HG03135 (cell line): ENCODE measurements at regions not wholly inside any gene's neighbourhood (a gene's known extent, or its start where the extent isn't known, plus 50 kb on each side); places are given as distances from the start of the nearest gene placed in this dataset.

Experiments used
- ATAC-seq: cut with Tn5 transposase; IDR thresholded peaks from one replicate; pipeline ENCODE4 v1.9.1; 2021; ENCODE audit warnings: mild to moderate bottlenecking, moderate library complexity; ENCODE audit not compliant: unreplicated experiment

- no peak for ATAC-seq
Measured at GRCh38 chr4:36709991-36710390, 428.6 kb downstream of the DTHD1 start.

GRCh38 chr4:36712013-36712412 is 430.6 kb downstream of the DTHD1 start:
- ATAC-seq: no peak

GRCh38 chr4:36716874-36717273 is 435.5 kb downstream of the DTHD1 start:
- ATAC-seq: no peak

DNA sequence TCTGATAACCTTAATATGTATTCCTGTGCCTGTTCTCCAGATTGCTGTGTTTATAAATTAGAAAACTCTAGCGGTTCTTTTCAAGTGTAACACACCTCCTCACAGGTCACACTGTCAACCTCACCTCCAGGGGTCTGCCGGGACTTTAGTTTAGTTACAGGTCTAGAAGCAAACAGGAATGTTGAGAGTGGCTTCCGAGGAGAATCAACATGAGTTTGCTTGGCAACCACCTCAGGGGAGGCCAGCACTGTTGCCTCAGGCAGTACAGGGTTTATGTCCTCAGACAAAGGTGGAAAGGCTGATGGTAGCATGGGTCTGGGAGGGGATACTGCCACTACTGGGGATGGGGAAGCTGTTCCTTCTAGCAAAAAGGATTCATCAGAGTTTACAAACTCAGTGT is 438.0 kb downstream of the DTHD1 start:
- ATAC-seq: no peak

DNA sequence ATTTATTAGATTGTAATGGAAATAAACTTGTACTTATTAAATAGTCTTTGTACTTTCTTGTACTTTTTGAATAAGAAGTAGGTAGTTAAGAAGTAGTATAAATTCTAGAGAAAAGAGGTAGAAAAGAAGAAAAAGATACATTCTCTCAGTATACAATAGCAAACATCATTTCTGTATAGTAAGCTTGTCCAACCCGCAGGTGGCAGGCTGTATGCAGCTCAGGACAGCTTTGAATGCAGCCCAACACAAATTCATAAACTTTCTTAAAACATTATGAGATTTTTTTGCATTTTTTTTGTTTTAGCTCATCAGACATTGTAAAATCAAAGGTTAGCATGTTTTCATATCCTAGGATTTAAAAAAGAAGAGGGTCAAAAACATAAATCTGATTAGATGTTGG is 441.6 kb downstream of the DTHD1 start:
- no peak for ATAC-seq

DNA sequence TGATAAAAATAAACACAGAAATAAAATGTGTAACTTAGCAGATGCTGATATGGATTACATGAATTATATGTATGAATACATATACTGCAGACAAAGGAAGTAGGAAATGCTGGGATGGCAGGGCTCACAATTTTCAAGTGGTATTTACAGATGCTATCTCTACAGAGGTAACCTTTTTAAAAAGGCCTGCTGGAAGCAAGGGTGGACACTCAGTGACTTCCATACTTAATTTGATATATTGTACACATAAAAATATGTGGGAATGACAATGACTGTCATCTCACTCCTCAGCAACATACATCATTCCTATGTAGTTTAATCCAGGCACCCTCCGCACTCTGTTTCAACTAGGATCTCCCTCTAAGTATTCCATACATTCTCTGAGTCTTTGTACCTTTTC is 452.9 kb downstream of the DTHD1 start:
- no peak for ATAC-seq

DNA sequence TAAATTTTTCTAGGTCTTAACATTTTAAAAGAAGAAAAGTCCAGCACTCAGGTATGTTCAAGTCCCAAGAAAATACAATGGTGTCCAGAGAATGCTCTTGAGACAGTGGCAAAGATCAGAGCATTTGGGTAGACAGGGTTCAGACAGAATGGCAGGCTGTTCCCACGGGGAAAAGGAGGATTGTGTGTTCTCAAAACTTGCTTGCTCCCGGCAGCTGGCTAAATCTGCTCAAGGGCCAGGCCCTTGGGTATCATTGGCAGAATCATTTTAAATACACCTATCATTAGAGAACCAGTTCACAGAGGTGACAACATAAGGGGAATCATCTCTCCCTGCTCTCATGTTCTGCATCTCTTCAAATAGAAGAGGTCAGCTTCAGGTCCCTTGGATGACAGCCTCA is 456.3 kb downstream of the DTHD1 start:
- no peak for ATAC-seq

DNA sequence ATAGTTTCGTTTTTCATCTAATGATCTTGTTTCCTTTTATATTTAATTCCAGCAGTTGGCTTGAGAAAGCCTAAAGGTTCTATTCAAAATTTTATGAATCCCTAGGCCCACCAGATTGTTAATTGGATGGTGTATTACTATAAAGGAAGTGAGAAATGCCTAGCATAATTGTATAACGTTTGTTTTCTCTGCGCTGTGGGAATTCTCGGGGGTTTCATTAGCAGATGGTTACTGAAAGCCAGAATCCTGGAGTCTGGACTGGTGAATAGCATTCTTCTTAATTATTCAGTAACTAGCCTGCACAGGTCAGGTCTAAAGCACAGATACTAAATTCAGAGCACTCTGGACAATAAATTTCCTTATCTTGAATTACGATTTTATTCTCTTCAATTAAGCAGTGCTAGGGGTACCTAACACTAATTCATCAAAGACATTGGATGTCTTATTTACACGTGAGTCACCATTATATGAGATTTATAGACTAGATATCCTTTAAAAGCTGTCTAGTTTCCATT is 459.4 kb downstream of the DTHD1 start:
- no peak for ATAC-seq

- ATAC-seq: no peak
Measured at GRCh38 chr4:36747277-36748129, 466.1 kb downstream of the DTHD1 start.

GRCh38 chr4:36753048-36753447 is 471.6 kb downstream of the DTHD1 start:
- ATAC-seq: no peak

DNA sequence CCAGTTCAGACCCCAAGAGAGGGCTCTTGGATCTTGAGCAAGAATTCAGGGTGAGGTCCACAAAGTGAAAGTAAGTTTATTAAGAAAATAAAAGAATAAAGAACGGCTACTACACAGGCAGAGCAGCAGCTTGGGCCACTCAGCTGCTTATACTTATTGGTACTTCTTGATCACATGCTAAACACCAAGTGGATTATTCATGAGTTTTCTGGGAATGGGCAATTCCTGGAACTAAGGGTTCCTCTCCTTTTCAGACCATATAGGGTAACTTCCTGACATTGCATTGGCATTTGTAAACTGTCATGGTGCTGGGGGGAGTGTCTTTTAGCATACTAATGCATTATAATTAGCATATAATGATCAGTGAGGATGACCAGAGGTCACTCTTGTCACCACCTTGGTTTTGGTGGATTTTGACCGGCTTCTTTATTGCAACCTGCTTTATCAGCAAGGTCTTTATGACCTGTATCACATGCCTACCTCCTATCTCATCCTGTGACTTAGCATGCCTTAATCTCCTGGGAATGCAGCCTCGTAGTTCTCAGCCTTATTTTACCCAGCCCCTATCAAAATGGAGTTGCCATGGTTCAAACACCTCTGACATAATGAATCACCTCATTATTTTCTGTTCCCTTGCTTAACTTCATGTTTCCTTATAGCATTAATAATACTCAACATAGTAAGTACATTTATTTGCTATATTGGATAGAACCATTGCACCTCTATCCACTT is 476.3 kb downstream of the DTHD1 start:
- no peak for ATAC-seq

GRCh38 chr4:36758312-36759178 is 477.1 kb downstream of the DTHD1 start:
- ATAC-seq: no peak

DNA sequence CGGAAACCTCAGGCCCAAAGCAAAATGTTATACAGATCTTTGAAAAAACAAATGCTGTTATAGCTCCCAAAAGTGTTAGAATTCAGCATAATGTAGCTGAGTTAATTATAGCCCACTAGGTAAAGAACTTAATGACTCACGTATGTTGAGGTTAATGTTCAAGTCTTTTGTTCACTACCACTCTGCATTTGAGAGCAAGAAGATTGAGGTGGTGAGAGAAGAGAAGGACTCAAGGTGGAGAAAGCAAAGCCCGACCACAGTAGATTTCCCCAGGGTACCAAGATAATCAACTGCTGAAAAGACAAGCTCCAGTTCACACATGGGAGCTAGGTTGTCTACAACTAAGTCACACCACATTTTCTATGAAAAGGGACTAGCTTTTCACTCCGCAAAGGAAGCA is 480.2 kb downstream of the DTHD1 start:
- ATAC-seq: no peak

DNA sequence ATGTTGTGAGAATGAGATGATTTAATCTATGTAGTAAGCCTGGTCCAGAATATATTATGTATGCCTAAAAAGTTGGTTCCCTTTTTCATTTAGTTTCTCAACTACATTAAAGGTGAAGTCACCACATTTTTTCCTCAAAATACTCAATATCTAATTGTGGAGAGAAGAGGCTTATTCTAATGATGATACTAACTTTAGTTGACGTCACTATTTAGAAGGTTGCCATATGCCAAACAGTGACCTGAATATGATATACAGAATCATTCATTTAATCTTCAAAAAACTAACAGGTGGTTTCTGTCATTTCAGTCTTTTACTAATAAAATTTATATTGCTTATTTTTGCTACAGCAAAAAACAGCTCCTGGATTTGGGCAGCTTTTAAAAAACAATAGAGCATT is 480.7 kb upstream of the NWD2 start:
- no peak for ATAC-seq

- no peak for ATAC-seq
Measured at GRCh38 chr4:36767596-36767995, 476.9 kb upstream of the NWD2 start.

- ATAC-seq: peak; percentile 55
Measured at GRCh38 chr4:36771411-36772153, 473.0 kb upstream of the NWD2 start.

- peak; percentile 55 for ATAC-seq
Measured at GRCh38 chr4:36772154-36772516, 472.4 kb upstream of the NWD2 start.

DNA sequence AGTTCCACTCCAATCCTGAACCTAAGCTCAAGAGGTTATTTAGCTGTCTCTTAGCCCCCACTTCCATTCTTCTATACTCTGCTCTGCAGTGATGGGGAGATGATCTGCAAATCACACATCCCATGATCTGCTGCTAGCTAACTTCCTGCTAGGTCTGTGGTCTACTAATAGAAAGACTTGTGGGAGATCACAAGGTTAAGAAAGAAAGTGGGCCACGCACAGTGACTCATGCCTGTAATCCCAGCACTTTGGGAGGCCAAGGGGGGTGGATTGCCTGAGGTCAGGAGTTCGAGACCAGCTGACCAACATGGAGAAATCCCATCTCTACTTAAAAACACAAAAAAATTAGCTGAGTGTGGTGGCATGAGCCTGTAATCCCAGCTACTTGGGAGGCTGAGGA is 471.1 kb upstream of the NWD2 start:
- ATAC-seq: no peak

DNA sequence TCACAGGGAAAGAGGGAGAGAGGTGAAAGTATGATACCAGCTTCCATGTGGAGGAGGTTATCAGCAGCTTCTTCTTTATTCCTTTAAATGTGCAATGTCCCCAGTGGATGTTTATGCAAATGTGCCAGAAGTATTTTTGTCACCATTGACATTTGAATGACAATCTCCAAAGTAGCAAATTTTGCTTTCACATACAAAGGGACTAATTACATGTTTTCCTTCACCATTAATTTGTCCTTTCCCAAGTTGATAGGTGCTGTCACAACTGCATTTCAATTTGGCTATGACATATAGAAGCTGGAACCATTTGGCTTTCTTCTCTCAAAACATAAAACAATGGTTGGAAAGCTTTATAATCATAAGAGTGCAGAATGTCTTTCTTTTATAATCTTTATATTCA is 469.0 kb upstream of the NWD2 start:
- no peak for ATAC-seq

DNA sequence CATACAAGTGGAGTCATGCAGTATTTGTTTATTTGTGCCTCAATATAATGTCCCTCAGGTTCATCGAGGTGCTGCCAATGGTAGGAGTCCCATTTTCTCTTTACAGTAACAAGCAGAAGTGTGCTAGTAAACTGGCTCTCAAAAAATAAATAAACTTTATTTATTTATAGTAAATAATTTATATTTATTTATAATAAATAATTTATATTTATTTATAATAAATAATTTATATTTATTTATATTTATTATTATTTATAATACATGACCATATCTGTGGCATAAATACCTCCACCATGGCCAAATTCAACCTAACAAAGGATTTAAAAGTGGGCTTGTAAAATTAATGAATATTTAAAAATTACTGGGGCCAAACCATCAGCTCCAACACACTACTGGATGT is 464.9 kb upstream of the NWD2 start:
- ATAC-seq: no peak

DNA sequence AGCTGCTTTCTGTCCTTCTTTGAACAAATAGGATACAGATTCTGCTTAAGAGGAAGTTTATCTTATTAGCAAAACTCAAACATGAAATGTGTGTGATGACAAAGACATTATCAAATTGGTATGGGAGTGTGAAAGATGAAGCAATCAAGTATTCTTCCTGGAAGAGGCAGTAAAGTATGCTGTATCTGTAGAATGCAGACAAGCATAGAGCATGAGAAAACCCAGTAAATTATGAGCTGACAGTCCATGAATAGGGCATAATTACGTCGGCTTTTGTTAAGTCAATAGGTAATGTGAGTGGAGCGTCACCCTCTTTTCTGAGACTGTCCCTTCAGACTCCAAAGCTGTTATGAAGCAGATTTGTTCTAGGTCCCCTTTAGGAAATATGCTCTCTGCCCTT is 458.6 kb upstream of the NWD2 start:
- ATAC-seq: no peak
